ENCODE measurements at regions not wholly inside any gene's neighbourhood (a gene's known extent, or its start where the extent isn't known, plus 50 kb on each side); places are given as distances from the start of the nearest gene placed in this dataset.

- no peak for ATAC-seq
- in situ Hi-C loops (cut with MboI): no loop called here
Observed at GRCh38 chr2:194486326-194486725, 1170.7 kb upstream of the SLC39A10 start.

More at GRCh38 chr2:194486326-194486725, 1170.7 kb upstream of the SLC39A10 start:
- WGBS (ENCODE audit: insufficient coverage, insufficient replicate concordance, low lambda C conversion rate, missing lambda C conversion rate): 8% methylated on average over 4 of the region's 4 CpGs
- TF ChIP-seq ZNF687 (IDR thresholded peaks at IDR 0.05): no peak
- no peak for TF ChIP-seq MTA3 (IDR thresholded peaks at IDR 0.05; ENCODE audit: borderline replicate concordance, low read length)
- no peak for TF ChIP-seq PAX5 (IDR thresholded peaks at IDR 0.05; ENCODE audit: borderline replicate concordance, low read depth, low read length)
- no peak for TF ChIP-seq KDM1A (IDR thresholded peaks at IDR 0.05; ENCODE audit: borderline replicate concordance)
- TF ChIP-seq SMAD1 (IDR thresholded peaks at IDR 0.05; ENCODE audit: low read depth, partially characterized antibody): no peak
- TF ChIP-seq FOXK2 (IDR thresholded peaks at IDR 0.05): no peak
- no peak for TF ChIP-seq SMARCA5 (IDR thresholded peaks at IDR 0.05)
- TF ChIP-seq NKRF (conservative IDR thresholded peaks at IDR 0.05): no peak
- no peak for TF ChIP-seq SIN3A (IDR thresholded peaks at IDR 0.05; ENCODE audit: low read depth, low read length)
- TF ChIP-seq LARP7 (IDR thresholded peaks at IDR 0.05): no peak
- TF ChIP-seq SMAD5 (IDR thresholded peaks at IDR 0.05; ENCODE audit: low read depth): no peak
- TF ChIP-seq NR2C1 (IDR thresholded peaks at IDR 0.05): no peak
- no peak for TF ChIP-seq NRF1 (conservative IDR thresholded peaks at IDR 0.05; ENCODE audit: low read depth, low read length)
- Histone ChIP-seq H4K20me1 (ENCODE audit: control insufficient read depth, insufficient read depth) (no peaks in the 10 kb centered on the region), H3K79me2 (ENCODE audit: control insufficient read depth, insufficient read depth, low read length) (no peaks in the 10 kb centered on the region), H3K36me3 (ENCODE audit: control insufficient read depth in 2 of 2, insufficient read depth in 2 of 2, low read length in 1 of 2) (no peaks in the 10 kb centered on the region), H3K4me1 (ENCODE audit: control insufficient read depth, insufficient read depth, low read length) (no peaks in the 10 kb centered on the region), H3K9me3 (replicated peaks; ENCODE audit: control insufficient read depth, insufficient read depth, low read length) (no peaks in the 10 kb centered on the region), H2AFZ (ENCODE audit: control insufficient read depth, low read depth, low read length) (no peak overlapping the region), H3K27me3 (replicated peaks in 1 of 2; ENCODE audit: control insufficient read depth in 2 of 2, insufficient read depth in 2 of 2, low read length in 1 of 2) (no peaks in the 10 kb centered on the region), H3K4me3 (no peak overlapping the region), H3K4me2 (ENCODE audit: control insufficient read depth, insufficient read depth) (no peak overlapping the region), H3K27ac (ENCODE audit: control insufficient read depth, insufficient read depth) (no peak overlapping the region), H3K9ac (ENCODE audit: control insufficient read depth, insufficient read depth, low read length) (no peak overlapping the region)
- intact Hi-C loops (cut with micrococcal nuclease; ENCODE audit: unreplicated experiment): no loop called here
- ChIA-PET POLR2A (no interaction called here), CTCF (no interaction called here), RAD21 (ENCODE audit: unreplicated experiment) (no interaction called here), SMC1A (ENCODE audit: uncharacterized antibody, unreplicated experiment) (no interaction called here)
- no TSS peak for BruUV-seq (replicated peaks)
- DNase-seq (ENCODE audit: low read depth, low spot score): no peak
- FAIRE-seq: no peak

All from GM12878 (cell line).